ENCODE measurements at regions not wholly inside any gene's neighbourhood (a gene's known extent, or its start where the extent isn't known, plus 50 kb on each side); places are given as distances from the start of the nearest gene placed in this dataset.

DNA sequence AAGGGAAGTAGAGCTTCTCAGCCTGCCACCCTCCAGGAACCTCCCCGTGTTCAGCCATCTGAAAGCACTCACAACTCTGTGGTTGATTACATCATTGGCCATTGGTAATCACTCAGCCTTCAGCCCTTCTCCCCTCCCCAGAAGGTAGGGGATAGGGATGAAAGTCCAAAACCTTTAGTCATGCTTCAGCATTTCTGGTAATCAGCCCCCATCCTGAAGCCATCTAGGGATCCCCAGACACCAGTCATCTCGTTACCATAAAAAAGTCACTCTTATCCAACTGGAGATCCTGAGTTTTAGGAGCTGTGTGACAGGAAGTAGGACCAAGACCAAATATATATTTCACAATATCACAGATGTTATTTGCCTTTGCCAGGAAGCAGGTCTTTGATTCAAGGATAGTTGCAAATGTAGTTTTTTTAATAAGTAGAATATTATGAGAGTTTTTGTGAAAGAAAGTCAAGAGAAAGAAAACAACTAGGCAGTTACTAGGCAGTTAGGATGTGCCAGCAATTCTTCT, 364.6 kb upstream of the NOCT start:
- TF ChIP-seq, protein P1, sequence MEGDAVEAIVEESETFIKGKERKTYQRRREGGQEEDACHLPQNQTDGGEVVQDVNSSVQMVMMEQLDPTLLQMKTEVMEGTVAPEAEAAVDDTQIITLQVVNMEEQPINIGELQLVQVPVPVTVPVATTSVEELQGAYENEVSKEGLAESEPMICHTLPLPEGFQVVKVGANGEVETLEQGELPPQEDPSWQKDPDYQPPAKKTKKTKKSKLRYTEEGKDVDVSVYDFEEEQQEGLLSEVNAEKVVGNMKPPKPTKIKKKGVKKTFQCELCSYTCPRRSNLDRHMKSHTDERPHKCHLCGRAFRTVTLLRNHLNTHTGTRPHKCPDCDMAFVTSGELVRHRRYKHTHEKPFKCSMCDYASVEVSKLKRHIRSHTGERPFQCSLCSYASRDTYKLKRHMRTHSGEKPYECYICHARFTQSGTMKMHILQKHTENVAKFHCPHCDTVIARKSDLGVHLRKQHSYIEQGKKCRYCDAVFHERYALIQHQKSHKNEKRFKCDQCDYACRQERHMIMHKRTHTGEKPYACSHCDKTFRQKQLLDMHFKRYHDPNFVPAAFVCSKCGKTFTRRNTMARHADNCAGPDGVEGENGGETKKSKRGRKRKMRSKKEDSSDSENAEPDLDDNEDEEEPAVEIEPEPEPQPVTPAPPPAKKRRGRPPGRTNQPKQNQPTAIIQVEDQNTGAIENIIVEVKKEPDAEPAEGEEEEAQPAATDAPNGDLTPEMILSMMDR (IDR thresholded peaks at IDR 0.05): no peak
- no peak for TF ChIP-seq POLR2A (IDR thresholded peaks at IDR 0.05)
